ENCODE measurements at regions not wholly inside any gene's neighbourhood (a gene's known extent, or its start where the extent isn't known, plus 50 kb on each side); places are given as distances from the start of the nearest gene placed in this dataset.

- no peak for DNase-seq
Observed at GRCh38 chr5:135134691-135135381, 100.8 kb upstream of the PITX1 start.

GRCh38 chr5:135133698-135134515 lies 99.9 kb upstream of the PITX1 start:
- DNase-seq: no peak

DNA sequence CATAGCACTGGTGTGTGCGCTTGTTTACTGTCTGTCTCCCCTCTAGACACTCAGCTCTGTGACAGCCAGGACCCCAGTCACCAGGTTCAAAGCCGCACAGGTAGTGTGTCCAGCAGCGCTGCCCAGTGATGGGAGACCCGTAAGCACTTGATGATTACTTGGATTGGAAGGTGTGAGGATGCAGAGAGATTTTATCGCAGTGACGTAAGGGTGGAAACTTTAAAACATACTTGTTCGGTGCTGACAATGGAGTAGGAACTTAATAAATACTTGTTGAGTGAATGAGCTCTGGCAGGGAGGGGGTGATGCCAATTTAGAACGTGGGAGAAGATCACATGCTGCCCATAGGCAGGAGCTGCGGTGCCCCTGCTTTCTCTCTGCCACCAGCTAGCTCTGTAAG lies 99.2 kb upstream of the PITX1 start:
- no peak for DNase-seq

GRCh38 chr5:135131801-135132680 lies 98.0 kb upstream of the PITX1 start:
- DNase-seq: no peak

GRCh38 chr5:135130261-135131215 lies 96.5 kb upstream of the PITX1 start:
- DNase-seq: no peak

DNA sequence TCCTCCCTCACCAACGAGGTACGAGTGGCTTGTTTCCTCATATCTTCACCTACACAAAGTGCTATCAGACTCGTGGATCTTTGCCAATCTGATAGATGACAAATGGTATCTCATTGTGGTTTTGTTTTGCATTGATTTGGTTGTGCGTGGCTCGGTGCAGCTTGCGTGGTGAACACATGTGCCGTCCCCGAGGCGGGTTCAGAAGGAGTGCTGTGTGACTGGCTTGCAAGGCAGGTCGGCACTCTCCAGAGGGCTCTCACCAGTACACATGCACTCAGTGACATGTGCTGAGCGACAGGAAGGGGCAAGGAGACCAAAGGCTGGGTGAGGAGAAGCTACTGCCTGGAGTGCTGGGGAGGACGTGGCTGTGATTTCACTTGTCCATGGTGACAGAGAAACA lies 95.3 kb upstream of the PITX1 start:
- DNase-seq: no peak

GRCh38 chr5:135128361-135128760 lies 94.3 kb upstream of the PITX1 start:
- no peak for DNase-seq

DNA sequence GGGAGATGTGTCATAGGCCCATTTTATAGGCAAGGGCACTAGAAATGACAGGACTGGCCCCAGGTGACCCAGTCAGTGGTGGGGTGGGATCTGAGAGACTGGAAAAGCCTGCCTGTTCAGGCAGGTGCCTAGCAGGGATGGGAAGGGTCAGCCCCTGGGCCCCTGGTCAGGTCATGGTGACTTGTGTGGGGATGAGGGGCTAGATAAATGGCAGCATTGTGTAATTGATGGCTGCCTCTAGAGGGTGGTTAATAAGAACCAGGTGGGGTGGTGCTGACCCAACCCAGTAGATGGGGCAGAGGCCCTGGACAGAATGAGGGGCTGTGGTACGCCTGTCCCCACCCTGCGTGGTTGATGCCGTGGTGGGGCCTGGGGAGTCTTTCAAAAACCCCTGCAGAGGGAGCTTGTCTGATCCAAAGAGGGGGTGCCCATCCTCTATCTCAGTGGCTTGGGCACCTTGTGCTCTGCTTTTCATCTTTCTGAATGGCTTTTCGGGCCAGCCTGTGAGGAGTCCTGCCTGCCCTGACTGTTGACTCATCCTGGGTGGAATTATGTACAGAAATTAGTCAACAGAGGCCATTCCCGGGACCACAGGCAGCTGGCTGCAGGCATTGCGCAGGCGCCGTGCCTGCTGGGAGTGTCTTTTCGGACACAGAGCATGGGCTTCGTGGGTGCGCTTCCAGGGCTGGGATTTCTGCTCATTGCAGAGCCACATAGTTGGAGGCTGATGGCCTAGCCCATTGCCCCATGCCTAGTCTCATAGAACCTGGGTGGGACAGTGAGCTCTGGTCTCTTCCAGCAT lies 93.6 kb upstream of the PITX1 start:
- peak; percentile 58 for DNase-seq

GRCh38 chr5:135126688-135127438 lies 92.8 kb upstream of the PITX1 start:
- no peak for DNase-seq

DNA sequence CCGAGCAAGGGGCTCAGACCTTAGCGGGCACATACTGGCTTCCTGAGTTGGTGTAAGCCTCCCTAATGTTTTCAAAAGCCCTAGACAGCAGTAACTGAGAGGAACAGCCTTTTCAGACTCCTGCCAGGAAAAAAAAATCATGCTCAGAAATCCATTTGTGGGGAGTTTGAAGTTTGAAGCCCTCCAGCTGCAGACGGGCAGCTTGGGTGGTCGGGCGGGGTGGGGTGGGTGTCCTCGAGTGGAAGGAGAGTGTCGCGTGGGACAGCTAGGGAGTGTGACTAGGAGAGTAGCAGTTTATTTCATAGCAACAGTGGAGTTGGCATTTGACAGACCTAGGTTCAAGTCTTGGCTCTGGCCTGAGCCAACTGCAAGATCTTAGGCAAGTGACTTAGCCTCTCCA lies 90.7 kb upstream of the PITX1 start:
- no peak for DNase-seq

- no peak for DNase-seq
Observed at GRCh38 chr5:135124128-135124527, 90.1 kb upstream of the PITX1 start.

- DNase-seq: no peak
Observed at GRCh38 chr5:135122797-135123196, 88.8 kb upstream of the PITX1 start.

GRCh38 chr5:135120951-135121350 lies 86.9 kb upstream of the PITX1 start:
- no peak for DNase-seq

- DNase-seq: no peak
Observed at GRCh38 chr5:135119481-135119880, 85.5 kb upstream of the PITX1 start.

DNA sequence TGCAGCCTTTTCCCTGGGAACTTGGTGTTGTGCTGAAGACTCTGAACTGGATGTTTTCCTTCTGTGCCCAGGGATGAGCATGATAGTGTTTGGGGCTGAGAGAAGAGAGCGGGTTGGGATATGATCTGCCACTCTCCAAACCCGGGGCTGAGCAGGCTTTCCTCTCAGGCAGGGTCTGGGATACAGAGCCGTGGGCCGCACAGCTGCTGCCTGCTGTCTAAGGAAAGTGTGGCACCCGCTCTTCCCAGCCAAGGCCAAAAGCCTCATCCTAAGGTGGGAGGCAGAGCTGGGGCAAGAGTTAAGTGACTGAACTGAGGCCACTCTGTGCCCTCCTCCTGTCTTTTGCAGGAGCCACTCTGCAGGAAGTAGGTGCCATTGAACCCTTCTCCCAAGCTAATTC lies 83.6 kb upstream of the PITX1 start:
- no peak for DNase-seq

GRCh38 chr5:135116160-135116561 lies 82.1 kb upstream of the PITX1 start:
- DNase-seq: no peak

DNA sequence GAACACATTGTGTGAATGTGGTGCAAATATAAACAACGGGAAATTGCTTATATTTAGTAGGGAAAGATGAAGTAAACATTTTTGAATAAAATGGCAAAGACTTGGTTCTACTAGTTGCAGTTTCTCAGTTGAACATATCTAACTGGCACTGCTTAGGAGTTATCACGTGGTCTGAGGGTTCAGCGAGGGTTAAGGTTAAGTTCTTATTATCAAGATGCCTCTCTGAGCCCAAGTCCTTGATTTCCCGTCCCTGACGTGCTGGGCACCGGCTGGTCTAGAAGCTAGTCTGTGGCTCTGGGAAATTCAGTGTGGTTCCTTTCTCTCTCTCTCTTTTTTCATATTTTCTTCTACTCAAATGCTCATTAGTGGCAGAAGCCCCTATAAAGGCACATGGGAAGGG lies 81.6 kb upstream of the PITX1 start:
- no peak for DNase-seq

DNA sequence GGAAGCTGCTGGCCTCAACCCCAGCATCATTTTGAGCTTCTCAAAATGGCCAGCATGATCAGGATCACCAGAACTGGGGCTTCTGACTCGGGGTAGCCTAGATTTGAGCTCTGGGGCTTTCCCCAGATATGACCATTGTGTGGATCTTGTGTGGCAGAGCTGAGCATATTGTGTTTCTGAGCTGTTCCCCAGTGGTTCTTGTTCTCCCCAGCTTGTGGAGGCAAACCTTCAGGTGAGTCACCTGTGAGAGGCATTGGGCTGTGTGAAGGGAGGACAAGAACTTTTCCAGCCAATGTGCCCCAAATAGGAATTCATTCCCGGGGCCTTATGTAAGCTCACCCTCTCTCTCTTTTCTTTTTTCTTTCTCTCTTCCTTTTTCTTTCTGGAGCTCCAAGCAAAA lies 80.7 kb upstream of the PITX1 start:
- DNase-seq: no peak

DNA sequence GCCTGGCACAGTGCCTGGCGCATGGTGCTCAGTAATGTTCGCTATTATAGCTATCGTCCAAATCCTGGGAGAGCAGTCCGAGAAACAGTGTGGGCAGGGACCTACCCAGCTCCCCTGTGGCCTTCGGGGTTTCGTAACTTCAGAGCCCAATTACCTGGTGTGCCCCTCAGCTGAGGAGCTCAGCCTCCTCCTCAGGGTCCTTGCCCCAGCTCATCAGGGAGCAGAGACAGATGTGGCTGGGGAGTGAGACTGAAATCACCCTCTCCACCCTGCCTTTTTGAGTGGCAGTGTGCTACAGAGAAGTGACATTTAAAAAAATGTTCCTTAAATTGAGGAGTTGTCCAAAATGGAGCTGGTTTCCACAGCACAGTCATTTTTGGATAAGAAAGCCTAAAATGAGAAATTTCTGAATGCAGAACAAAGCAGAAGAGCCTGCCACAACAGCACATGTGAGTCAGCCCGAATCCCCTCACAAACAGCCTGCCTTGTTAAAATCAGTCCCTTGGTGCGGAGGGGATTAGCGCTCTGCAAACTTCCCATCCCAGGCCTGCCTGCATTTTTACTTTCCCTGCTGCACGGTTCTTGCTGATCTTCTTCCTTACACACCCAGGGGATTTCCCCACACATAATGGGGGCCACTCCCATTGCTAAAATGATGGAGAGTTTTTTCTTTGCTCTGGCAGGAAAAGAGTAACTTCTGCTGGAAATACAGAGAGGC lies 78.1 kb upstream of the PITX1 start:
- no peak for DNase-seq
